OCI-M2 (cell line): ENCODE measurements at regions not wholly inside any gene's neighbourhood (a gene's known extent, or its start where the extent isn't known, plus 50 kb on each side); places are given as distances from the start of the nearest gene placed in this dataset.

Experiments used
- DNase-seq: peaks from one replicate; lab custom pipeline; 2025; ENCODE audit not compliant: unreplicated experiment; lab: John Stamatoyannopoulos, UW

DNA sequence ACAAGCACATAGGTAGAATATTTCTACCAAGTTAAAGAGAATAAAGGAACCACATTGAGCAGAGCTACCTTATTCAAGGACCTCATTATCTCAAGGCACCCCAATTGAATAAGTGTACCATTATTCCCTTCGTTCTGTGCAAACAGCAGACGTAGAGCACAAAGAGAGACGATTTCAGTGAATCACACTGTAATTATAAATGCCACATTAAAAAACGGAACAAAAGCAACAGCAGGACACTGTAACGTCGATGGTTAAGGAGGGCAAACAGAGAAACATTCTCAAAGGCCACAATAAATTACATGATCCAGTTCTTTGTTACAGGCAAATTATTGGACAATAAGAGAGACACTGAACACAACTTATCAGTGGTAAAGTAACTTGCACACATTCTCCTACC is 644.1 kb upstream of the TENM3 start:
- DNase-seq: no peak

DNA sequence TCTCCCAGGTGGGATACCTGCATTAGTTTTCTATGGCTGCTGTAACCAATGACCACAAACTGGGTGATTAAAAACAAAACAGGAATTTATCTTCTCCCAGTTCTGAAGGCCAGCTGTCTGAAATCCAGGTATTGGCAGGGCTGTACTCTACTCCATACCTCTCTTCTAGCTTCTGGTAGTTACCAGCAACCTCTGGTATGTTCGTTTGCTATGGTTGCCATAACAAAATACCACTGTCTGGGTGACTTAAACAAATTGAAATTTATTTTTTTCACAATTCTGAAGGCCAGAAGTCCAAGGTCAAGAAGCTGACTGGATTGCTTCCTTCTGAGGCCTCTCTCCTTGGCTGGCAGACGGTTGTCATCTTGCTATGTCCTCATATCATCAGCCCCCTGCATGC is 642.1 kb upstream of the TENM3 start:
- no peak for DNase-seq

DNA sequence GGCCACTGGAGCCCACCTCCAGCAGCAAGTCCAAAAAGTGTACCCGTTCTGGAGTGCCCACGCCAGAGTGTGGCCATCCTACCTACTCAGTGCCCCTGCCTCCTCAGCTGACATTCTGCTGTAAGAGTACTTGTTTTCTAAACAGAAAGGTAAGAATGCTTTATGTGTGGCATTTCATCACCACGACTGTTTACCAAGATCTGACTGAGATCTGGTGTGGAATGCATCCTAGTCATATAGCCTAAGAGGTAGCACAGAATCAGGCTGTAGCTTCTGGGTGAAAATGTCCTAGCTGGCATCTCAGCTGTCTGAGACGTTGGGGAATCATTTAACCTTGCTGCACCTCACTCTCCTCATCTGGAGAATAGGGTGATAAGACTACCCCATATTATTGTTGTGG is 638.7 kb upstream of the TENM3 start:
- no peak for DNase-seq

DNA sequence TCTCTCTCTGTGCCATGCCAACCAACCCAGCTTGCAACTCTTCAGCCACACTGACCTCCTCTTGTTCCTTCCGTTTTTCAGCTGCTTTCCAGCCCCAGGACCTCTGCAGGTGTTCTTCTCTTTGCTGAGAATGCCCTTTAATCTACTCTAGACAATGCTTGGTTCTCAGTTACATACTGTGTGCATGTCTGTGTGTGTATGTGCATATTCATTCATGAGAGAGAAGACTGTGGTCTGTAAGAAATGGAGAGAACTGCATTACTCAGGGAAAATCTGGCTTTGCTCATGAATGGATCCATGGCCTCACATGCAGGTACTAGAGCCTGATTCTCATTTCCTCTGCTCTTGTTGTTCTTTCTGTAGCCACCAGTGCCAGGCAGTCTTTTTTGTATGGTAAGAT is 636.9 kb upstream of the TENM3 start:
- no peak for DNase-seq

DNA sequence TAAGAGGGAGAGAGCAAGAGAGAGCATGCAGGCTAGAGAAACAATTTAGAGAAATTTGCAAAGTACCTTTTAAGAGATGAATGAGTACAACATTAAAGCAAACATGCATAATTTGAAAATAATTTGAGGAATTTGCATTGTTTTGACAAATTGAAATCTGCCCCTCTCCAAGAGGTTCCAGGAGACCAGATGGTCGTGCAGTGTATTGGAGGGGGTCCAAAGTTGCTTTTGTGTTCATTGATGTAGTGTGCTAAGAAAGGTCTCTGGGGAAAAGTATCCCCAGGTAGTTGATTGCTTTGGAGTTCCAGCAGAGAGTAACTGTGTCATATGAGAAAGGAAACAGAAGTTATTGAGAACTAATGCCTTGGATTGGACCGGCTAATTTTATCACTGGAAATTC is 635.0 kb upstream of the TENM3 start:
- DNase-seq: no peak

DNA sequence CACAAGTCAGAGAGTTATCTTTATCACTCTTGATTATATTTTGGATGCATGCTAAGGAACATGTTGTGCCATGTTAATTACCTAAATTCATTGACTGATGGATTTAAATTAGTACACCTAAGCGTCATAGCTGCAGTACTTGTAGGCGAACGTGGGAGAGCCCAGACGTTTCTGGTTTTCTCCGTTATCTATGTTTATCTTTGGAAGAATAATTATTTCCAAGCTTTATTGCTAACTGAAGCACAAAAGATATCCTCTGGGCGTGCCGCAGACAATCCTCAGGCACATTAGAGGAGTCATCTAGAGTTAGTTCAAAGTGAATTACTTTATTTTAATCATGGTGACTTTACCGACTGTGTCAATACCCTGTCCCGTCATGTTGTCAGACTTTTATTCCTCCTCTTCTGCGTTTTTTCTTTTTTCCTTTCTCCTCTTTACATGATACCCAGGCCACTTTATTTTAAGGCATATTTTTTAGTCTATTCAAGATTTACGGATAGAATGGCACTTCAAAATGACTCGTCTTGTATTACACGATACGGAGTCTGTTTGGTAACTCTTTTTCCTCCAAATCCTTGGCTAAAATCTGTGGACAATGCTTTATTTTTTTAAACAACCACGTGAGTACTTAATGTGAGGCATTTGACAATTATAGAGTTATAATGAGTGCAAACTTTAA is 632.0 kb upstream of the TENM3 start:
- no peak for DNase-seq

DNA sequence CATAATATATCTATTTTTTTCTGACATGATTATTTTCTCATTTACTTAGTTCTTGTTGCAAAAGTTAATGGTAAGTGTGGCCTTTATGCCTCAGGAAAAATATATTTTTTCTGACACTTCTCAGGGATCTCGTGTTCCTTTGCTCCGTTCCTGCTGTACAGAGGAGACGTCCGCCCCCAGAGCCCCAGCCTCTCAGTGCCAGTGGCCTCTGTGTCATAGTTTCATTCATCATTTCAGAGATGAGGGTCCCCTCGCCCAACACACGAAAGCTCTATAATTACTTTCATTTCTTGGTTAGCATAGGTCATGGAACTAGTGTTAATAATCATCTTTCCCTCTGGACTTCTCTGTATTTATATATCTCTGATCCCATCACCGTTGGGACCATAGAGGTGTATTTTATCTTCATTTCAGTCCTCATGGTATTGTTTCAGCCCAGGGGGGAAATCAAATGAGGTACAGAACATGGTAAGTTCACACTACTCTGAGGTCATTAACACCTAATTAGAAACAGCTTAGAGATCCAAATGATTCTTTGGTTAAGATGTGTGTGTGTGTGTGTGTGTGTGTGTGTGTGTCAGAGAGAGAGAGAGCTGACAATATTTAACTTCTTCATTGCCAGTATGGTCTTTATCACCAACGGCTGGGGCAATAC is 631.1 kb upstream of the TENM3 start:
- DNase-seq: no peak

DNA sequence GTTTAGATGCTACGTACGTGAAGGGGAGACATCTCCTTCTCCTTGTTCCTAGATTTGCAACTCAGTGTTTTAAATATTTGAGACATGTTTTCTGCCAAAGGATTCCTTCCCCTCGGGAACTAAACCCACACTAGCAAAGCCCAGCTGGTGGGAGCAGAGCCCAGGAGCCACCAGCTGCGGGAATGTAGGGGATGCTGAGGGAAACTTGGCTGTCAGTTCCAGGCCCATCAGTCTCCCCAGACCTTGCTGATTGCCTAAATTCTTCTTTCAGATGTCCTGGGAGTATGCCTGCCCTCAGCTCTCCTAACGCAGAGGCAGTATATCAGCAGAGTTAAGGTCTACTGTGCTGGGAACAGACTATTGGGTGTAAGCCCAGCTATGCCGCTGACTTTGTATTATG is 630.0 kb upstream of the TENM3 start:
- DNase-seq: no peak

DNA sequence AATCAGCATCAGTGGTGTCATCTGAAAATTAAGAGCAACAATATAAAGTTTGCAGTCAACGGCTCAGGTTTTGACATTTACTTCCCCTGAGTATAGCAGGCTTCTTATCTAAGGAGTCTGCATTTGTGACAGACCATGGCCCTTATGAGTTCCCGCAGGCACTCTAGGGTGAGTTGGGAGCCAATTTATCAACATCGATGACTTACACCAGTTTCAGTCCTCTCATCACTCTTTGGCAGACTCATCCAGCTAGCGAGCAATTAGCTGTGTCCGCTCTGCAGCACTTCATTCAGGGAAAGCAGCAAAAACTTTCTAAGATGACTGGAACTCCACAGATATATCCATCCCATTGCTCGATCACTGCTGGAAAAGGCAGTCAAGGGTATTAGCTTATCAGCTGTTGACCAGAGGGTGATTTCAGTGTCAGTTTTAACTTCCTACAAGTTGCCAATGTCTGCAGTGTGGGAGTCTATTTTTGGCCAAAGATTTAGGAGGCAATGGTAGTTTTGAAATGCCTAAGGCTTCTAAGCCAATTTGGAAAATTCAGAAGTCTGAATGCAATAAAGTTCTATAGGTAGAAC is 625.1 kb upstream of the TENM3 start:
- no peak for DNase-seq

DNA sequence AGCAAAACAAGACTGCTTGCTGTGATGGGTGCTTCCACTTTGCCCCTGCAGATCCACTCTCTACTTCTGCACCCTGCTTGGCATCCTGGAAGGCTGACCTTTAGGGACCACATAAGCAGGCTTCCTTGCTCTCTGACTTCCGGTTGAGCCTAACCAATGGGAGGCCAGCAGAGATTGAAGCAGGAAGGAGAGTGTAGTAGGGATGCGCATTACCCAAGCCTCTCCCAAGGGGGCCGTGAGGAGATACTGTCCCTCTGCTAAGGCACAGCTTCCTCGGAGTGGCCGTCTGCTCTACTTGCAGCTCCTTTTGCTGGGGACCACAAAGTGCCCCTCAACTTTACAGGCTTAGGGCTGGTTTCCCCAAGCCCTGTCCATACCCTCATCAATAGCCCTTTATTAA is 624.3 kb upstream of the TENM3 start:
- no peak for DNase-seq

DNA sequence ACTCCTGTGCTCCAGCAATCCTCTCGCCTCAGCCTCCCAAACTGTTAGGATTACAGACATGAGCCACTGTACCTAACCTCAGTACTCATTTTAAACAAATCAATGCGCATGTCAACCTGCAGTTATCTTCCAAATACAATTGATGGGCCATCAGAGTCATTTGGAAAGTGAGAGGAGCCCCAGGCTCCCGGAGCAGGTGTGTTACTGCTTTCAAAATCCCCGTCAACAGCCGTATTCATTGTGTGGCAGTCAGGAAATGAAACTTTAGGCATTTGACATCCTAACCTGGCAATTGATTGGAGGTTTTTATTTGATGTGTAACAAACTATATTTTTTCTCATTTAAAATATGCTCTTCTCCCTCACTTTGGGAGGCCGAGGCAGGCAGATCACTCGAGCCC is 623.6 kb upstream of the TENM3 start:
- no peak for DNase-seq

DNA sequence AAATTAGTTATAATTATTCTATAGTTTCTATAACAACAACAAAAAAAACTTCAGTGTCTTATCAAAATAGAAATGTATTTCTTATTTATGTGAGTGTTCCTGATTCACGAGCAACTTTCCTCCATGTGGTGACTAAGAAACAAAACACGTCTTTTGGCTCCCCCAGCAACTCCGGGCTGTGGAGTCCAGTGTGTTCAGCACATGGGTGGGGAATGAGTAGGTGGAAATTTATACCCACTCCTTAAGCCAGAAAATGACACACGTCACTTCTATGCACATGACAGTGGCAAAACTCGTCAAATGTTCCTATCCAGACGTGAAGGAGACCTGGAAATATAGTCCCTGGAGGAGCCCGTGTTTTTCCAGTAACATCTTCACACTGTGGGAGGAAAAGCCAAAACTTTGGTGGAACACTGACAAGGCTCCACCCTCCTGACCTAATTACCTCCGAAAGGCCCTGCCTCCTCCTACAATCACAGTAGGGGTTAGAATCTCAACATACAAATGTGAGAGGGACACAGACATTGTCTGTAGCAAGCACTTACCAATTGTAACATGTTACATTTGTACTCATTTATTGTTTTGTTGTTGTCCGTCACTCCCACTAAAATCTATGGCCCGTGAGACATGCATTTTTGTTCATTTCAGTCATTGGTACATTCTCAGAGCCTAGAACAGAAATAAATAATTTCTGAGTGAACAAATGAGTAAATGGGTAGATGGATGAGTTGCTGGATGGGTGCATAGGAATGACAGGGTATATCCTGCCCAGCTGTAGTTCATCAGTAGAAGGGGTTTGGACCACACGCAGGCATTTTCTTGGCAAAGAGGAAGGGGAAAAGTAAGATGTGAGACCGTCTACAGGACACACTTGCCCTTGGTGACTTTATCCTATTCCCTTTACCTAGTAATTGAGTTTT is 605.8 kb upstream of the TENM3 start:
- no peak for DNase-seq

DNA sequence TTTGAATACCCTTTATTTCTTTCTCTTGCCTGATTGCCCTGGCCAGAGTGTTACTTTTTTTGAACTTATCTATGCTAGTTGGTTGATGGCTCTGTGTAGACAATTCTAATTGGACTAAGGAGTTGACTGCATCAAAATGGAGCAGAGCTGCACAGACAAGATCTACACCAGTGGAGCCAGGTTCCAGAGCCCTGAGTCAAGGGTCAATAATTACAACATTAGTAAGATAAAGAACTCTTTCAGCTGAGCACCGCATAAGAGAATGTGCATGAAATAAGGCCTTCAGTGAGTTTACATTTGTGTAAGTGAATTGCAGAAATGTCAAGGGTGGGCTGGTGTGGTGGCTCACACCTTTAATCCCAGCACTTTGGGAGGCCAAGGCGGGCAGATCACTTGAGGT is 599.7 kb upstream of the TENM3 start:
- DNase-seq: no peak

DNA sequence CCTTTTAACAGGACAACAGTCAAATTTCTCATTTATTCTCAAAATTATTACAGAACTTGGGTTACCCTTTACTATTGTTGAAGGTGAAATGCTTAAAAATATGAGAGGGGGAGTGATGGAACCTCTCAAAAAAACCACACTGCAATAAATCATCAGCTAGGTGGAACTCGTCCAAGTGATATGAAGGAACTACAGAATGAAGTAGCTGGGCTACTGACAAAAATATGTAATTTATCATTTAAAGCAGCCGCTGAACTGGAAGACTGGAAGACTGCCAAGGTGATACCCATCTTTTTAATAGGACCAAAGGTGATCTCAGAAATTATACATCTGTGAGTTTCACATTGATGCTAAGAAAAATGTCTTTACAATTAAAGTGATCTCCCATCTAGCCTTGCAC is 597.7 kb upstream of the TENM3 start:
- no peak for DNase-seq

DNA sequence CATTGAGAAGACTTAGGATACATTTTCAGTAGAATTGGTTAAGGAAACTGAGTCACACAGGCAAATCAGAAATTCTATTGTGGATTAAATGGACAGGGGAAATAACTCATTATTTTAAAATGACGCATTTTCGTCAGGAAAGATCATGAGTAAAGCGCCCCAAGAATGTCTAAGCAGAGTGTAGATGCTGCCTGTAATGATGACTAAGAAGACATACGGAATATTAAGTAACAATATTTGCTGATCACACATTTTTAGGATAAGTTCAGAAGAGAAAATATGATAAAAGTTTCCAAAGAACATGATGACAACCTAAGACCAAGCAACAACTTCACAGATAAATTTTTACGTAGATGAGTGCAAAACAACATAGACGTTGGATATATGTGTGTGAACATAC is 596.3 kb upstream of the TENM3 start:
- no peak for DNase-seq

DNA sequence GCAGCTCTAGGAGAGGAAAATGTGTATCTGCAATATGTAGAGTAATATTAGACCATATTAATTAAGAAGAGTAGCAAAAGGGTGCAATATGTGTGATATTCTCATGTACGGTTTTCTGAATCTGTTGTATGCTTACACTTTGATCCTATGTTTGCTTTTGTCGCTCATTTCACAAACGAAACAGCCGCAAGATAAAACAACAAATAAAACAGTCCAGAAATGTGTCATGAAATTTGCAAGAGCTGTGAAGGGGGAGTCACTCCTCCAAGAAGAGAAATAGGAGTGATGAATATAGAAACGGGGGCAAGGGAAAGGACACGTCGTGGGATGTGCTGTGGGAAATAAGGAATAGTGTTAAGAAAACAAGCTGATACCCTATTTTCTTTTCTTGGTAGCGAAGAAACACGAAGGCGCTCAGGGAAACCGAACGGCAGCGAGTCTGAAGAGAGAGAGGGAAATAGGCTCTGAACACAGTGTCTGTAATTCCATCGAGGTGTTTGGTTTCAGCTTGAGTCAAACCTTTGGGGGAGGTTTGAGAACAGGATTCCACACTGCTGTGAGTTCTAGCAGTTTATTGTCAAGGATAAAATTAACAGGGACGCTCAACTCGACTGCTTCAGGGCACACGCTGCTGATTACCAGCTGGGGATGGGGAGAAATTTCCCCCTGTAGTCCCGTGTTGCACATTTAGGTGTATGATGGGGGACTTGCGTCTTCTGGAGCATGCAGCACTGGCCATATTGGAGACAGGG is 595.6 kb upstream of the TENM3 start:
- no peak for DNase-seq

DNA sequence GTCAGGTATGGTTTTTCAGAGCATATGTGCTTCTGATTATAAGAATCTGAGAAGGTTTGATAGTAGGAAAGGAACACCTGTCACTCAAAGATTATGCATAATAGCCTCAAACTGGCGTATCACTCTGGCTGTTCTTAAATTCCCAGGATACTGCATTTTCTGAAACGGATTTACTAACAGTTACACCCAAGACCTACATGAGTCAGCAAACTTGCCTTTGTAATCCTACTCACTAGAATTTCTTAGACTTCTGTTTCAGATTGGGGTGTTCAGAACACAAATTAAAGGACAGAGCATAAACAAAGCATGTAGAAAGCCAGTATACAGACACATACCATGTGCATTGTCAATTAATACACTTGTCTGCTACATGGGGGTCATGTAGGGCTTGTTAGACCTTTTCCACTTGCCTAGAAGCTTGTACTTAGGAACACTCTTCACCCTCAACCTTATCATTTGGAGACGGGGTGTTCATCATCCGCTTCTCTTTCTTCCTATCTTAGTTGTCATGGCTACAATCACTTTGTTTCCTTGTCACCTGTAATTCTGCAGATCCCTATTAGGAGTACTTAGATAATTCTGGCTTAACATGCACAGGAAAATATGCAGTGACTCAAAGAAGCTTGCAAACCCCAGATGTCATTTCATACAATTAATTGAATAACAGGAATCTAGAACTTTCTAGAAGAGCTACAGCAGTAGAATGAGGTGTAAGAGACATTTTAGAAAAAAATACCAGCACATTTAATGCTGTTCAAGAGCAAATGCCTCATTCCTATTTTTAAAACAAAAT is 593.0 kb upstream of the TENM3 start:
- DNase-seq: no peak

DNA sequence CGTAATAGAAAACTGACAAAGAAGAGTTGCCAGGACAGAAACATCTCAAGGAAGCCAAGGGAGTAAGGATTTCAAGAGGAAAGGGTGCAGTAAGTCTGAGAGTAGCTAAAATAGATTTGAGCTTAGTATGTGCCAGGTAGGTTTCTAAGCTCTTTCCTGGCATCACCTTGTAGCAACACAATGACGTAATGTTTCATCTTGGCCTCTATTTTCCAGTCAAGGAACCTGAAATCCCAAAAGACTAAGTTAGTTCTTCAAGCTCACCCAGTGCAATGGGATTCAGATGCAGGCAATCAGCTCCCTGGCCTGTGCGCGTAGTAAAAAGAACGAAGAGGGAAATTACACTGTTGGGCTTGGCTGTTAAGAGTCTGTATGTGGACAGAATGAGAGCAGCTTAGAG is 586.5 kb upstream of the TENM3 start:
- DNase-seq: no peak

DNA sequence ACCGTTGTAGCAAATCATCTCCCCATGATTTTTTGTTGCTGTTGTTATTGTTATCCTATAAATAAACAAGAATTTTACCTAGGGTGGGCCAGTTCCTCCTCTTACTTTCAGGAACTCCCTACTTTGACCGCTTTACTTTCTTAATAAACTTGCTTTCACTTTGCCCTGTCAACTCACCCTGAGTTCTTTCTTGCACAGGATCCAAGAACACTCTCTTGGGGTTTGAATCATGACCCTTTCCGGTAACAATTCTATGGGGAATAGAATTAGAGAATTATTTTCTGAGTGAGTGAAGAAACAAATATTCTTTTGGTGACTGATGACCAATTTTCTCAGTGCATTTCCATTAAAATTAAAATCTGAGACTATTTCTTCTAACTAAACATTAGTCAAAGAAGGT is 584.0 kb upstream of the TENM3 start:
- no peak for DNase-seq

DNA sequence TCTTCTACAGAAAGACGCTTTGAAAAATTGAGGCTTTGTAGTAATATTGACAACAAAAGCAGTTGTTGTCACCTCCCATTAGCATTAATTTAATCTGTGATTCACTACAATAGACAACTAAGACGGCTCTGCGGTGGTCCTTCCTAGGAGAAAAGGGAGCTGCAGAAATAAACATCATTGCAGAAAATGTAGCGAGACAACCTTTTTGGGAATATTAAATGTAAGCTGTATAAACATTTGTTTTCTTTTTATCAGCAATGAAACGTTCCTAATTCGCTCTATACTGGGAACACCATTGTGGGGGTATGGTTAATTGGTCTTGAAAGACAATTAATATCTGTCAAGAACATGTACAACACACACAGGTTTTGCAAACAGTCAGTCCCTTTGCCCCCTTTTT is 583.3 kb upstream of the TENM3 start:
- no peak for DNase-seq
